Endodermal cell (in vitro differentiated cells): ENCODE measurements at regions not wholly inside any gene's neighbourhood (a gene's known extent, or its start where the extent isn't known, plus 50 kb on each side); places are given as distances from the start of the nearest gene placed in this dataset.

Experiments
- DNase-seq: peaks from one replicate; pipeline ENCODE4 v3.0.0-alpha.2; 2017
- H3K27ac ChIP-seq: 2 replicates; pipeline ENCODE4 v1.5.1; 2013; ENCODE audit warnings: mild to moderate bottlenecking, low read depth, low read length, moderate library complexity
- H3K27me3 ChIP-seq: 2 replicates; pipeline ENCODE4 v1.6.1; 2013; ENCODE audit warnings: mild to moderate bottlenecking, low read length, moderate library complexity; ENCODE audit not compliant: insufficient read depth, control insufficient read depth, poor library complexity, severe bottlenecking
- H3K36me3 ChIP-seq: 2 replicates; pipeline ENCODE4 v1.7.0; 2013; ENCODE audit warnings: mild to moderate bottlenecking, low read length, moderate library complexity; ENCODE audit not compliant: control insufficient read depth, insufficient read depth
- H3K4me1 ChIP-seq: one replicate; pipeline ENCODE4 v1.7.0; 2013; ENCODE audit warnings: low read length; ENCODE audit not compliant: control insufficient read depth, insufficient read depth
- H3K4me3 ChIP-seq: 2 replicates; pipeline ENCODE4 v1.5.1; 2013; ENCODE audit warnings: mild to moderate bottlenecking, low read length, moderate library complexity
- H3K9ac ChIP-seq: 2 replicates; pipeline ENCODE4 v1.6.1; 2013; ENCODE audit warnings: mild to moderate bottlenecking, low read length, moderate library complexity; ENCODE audit not compliant: poor library complexity, severe bottlenecking; ENCODE audit errors: extremely low read depth
- H3K9me3 ChIP-seq: 2 replicates; pipeline ENCODE4 v1.6.1; 2013; ENCODE audit warnings: mild to moderate bottlenecking, low read length, moderate library complexity; ENCODE audit not compliant: control insufficient read depth
- H3K27ac Mint-ChIP-seq: 2 replicates; pipeline ENCODE4 v1.8.0; 2020; ENCODE audit warnings: mixed read lengths
- H3K27me3 Mint-ChIP-seq: 2 replicates; pipeline ENCODE4 v1.8.0; 2021; ENCODE audit warnings: mild to moderate bottlenecking, mixed read lengths; ENCODE audit not compliant: insufficient read depth
- H3K36me3 Mint-ChIP-seq: 2 replicates; pipeline ENCODE4 v1.8.0; 2020; ENCODE audit warnings: low read depth, mixed read lengths
- H3K4me1 Mint-ChIP-seq: 2 replicates; pipeline ENCODE4 v1.8.0; 2020; ENCODE audit warnings: mixed read lengths
- H3K4me3 Mint-ChIP-seq: 2 replicates; pipeline ENCODE4 v1.8.0; 2020; ENCODE audit warnings: mild to moderate bottlenecking, moderate library complexity, mixed read lengths
- H3K9me3 Mint-ChIP-seq: 2 replicates; pipeline ENCODE4 v1.8.0; 2020; ENCODE audit warnings: mild to moderate bottlenecking, mixed read lengths
- CTCF ChIP-seq: fragments of 200-600 bp; sonication (generic); conservative IDR thresholded peaks from 2 replicates; pipeline ENCODE4 v1.5.0; 2021; ENCODE audit warnings: antibody characterized with exemption, mild to moderate bottlenecking
- WGBS, 2 experiments: methylation state at CpG; one replicate each; pipeline versions ENCODE4 v1.1.5 to v1.1.7; 2013; ENCODE audit warnings: missing lambda C conversion rate in 2 of 2, mixed read lengths in 1 of 2; ENCODE audit not compliant: insufficient coverage in 1 of 2, insufficient read length in 1 of 2; 5-methylcytosine and 5-hydroxymethylcytosine counted together

GRCh38 chrX:10851809-10852208 lies 231.4 kb upstream of the MID1 start:
- no peak for TF ChIP-seq CTCF
- Mint-ChIP-seq H3K4me3 (no peak overlapping the region), H3K27me3 (no peaks in the 10 kb centered on the region), H3K36me3 (no peaks in the 10 kb centered on the region), H3K9me3 (peaks cover 49% of the 10 kb centered on the region), H3K27ac (no peak overlapping the region), H3K4me1 (no peaks in the 10 kb centered on the region)
- Histone ChIP-seq H3K27me3 (no peaks in the 10 kb centered on the region), H3K9ac (no peak overlapping the region), H3K9me3 (no peaks in the 10 kb centered on the region), H3K27ac (no peak overlapping the region), H3K36me3 (no peaks in the 10 kb centered on the region), H3K4me1 (no peaks in the 10 kb centered on the region), H3K4me3 (no peak overlapping the region)
- no peak for DNase-seq

GRCh38 chrX:10854594-10854993 lies 234.2 kb upstream of the MID1 start:
- Histone ChIP-seq H3K9me3 (no peaks in the 10 kb centered on the region), H3K36me3 (no peaks in the 10 kb centered on the region), H3K4me3 (no peak overlapping the region), H3K27me3 (no peaks in the 10 kb centered on the region), H3K9ac (no peak overlapping the region), H3K4me1 (no peaks in the 10 kb centered on the region), H3K27ac (no peak overlapping the region)
- H3K27me3 Mint-ChIP-seq = no peaks in the 10 kb centered on the region
- peak; percentile 11 for TF ChIP-seq CTCF
- H3K4me1 Mint-ChIP-seq = no peaks in the 10 kb centered on the region
- peaks cover 69% of the 10 kb centered on the region for H3K9me3 Mint-ChIP-seq
- no peaks in the 10 kb centered on the region for H3K36me3 Mint-ChIP-seq
- H3K27ac Mint-ChIP-seq = no peak overlapping the region
- 59 to 80% methylated on average over 2 to 7 of the region's 7 CpGs for WGBS, 2 experiments
- no peak overlapping the region for H3K4me3 Mint-ChIP-seq
- DNase-seq = no peak

- WGBS, 2 experiments = 79% methylated on average over 2 of the region's 2 CpGs; no CpG with 5 or more reads in 1 of the 2 experiments
- Histone ChIP-seq H3K9me3 (no peaks in the 10 kb centered on the region), H3K4me3 (no peak overlapping the region), H3K27me3 (no peaks in the 10 kb centered on the region), H3K9ac (no peak overlapping the region), H3K27ac (no peak overlapping the region), H3K4me1 (no peaks in the 10 kb centered on the region), H3K36me3 (no peaks in the 10 kb centered on the region)
- Mint-ChIP-seq H3K9me3 (peaks cover 70% of the 10 kb centered on the region), H3K27me3 (no peaks in the 10 kb centered on the region), H3K4me3 (no peak overlapping the region), H3K4me1 (no peaks in the 10 kb centered on the region), H3K27ac (no peak overlapping the region), H3K36me3 (no peaks in the 10 kb centered on the region)
- no peak for TF ChIP-seq CTCF
- no peak for DNase-seq
Measured at GRCh38 chrX:10855845-10856244, 235.5 kb upstream of the MID1 start.
